Prostate gland (tissue), 2 donors: ENCODE measurements at regions not wholly inside any gene's neighbourhood (a gene's known extent, or its start where the extent isn't known, plus 50 kb on each side); places are given as distances from the start of the nearest gene placed in this dataset.

ENCODE experiments used
- CTCF ChIP-seq, 4 experiments: fragments of 200-600 bp in 2 of 4; fragments of 450-650 bp in 2 of 4; sonication (generic) in 2 of 4; IDR thresholded peaks; 1 replicate in 3 of 4; 2 replicates in 1 of 4; pipeline ENCODE4 v1.5.1; 2016 to 2019; ENCODE audit warnings: antibody characterized with exemption in 4 of 4, mild to moderate bottlenecking in 2 of 4, moderate library complexity in 2 of 4
- POLR2A ChIP-seq: fragments of 450-650 bp; IDR thresholded peaks from one replicate; pipeline ENCODE4 v1.6.1; 2016; ENCODE audit warnings: antibody characterized with exemption, mild to moderate bottlenecking
- POLR2AphosphoS5 ChIP-seq: sonication (generic); formaldehyde crosslinking; IDR thresholded peaks from one replicate; pipeline ENCODE4 v1.6.1; 2017; ENCODE audit warnings: antibody characterized with exemption

GRCh38 chr2:64331849-64332699 is 121.9 kb upstream of the LGALSL start:
- TF ChIP-seq CTCF (IDR thresholded peaks at IDR 0.05) (no peak), POLR2A (no peak), POLR2AphosphoS5 (no peak)
